ENCODE measurements at regions not wholly inside any gene's neighbourhood (a gene's known extent, or its start where the extent isn't known, plus 50 kb on each side); places are given as distances from the start of the nearest gene placed in this dataset.

GRCh38 chr4:100838286-100838685 lies 320.5 kb upstream of the EMCN start:
- TF ChIP-seq, protein P1, sequence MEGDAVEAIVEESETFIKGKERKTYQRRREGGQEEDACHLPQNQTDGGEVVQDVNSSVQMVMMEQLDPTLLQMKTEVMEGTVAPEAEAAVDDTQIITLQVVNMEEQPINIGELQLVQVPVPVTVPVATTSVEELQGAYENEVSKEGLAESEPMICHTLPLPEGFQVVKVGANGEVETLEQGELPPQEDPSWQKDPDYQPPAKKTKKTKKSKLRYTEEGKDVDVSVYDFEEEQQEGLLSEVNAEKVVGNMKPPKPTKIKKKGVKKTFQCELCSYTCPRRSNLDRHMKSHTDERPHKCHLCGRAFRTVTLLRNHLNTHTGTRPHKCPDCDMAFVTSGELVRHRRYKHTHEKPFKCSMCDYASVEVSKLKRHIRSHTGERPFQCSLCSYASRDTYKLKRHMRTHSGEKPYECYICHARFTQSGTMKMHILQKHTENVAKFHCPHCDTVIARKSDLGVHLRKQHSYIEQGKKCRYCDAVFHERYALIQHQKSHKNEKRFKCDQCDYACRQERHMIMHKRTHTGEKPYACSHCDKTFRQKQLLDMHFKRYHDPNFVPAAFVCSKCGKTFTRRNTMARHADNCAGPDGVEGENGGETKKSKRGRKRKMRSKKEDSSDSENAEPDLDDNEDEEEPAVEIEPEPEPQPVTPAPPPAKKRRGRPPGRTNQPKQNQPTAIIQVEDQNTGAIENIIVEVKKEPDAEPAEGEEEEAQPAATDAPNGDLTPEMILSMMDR (IDR thresholded peaks at IDR 0.05; ENCODE audit: borderline replicate concordance, extremely low read depth, low read length, poor library complexity, severe bottlenecking), result no peak
- TF ChIP-seq EZH2 (IDR thresholded peaks at IDR 0.05; ENCODE audit: borderline replicate concordance, low read depth, low read length, severe bottlenecking), result no peak
